Head of caudate nucleus (tissue), 42 donors: ENCODE measurements at regions not wholly inside any gene's neighbourhood (a gene's known extent, or its start where the extent isn't known, plus 50 kb on each side); places are given as distances from the start of the nearest gene placed in this dataset.
"Not testable (repeated sequence)": the region's sequence is repeated elsewhere in the genome, so short reads cannot be mapped to it uniquely, and the experiment has no call there.

Source experiments
- DNase-seq, 42 donors: peaks; one replicate each; pipeline versions ENCODE4 v3.0.0 to v3.0.0-alpha.2; 2020 to 2021; ENCODE audit warnings: mixed read lengths in 7 of 42
- intact Hi-C: fragments of 100-400 bp; cut with DNase I; formaldehyde crosslinking; loops from one replicate; pipeline ENCODE4 v1.15.0; 2022

- no peak for DNase-seq
- intact Hi-C loops, result no loop called here
These were observed 1300.0 kb downstream of the PLA2G4A start for GRCh38 chr1:188128761-188129160.

- no peak for DNase-seq
- intact Hi-C loops, result no loop called here
These were observed 1301.4 kb downstream of the PLA2G4A start for GRCh38 chr1:188129856-188130838.

GRCh38 chr1:188137221-188137620 is 1308.5 kb downstream of the PLA2G4A start:
- no peak for DNase-seq
- intact Hi-C loops, result no loop called here

GRCh38 chr1:188140958-188141357 is 1312.2 kb downstream of the PLA2G4A start:
- intact Hi-C loops, result no loop called here
- DNase-seq, result no peak

- intact Hi-C loops, result no loop called here
- DNase-seq, result no peak
These were observed 1325.4 kb downstream of the PLA2G4A start for GRCh38 chr1:188154196-188154595.

GRCh38 chr1:188154761-188155160 is 1326.0 kb downstream of the PLA2G4A start:
- no peak for DNase-seq
- intact Hi-C loops, result no loop called here

GRCh38 chr1:188155261-188155660 is 1326.5 kb downstream of the PLA2G4A start:
- intact Hi-C loops, result no loop called here
- peak in 2 of 42 donors; percentile 4 to 5 for DNase-seq

- intact Hi-C loops, result no loop called here
- no peak for DNase-seq
These were observed 1335.7 kb downstream of the PLA2G4A start for GRCh38 chr1:188164459-188164858.

GRCh38 chr1:188166654-188167053 is 1337.9 kb downstream of the PLA2G4A start:
- intact Hi-C loops, result no loop called here
- no peak for DNase-seq

- DNase-seq, result no peak
- intact Hi-C loops, result no loop called here
These were observed 1341.2 kb downstream of the PLA2G4A start for GRCh38 chr1:188169971-188170370.

GRCh38 chr1:188170411-188170810 is 1341.7 kb downstream of the PLA2G4A start:
- no peak for DNase-seq
- intact Hi-C loops, result no loop called here

- DNase-seq, result no peak
- intact Hi-C loops, result no loop called here
These were observed 1342.2 kb downstream of the PLA2G4A start for GRCh38 chr1:188170935-188171334.

GRCh38 chr1:188182063-188182462 is 1353.3 kb downstream of the PLA2G4A start:
- intact Hi-C loops, result not testable (repeated sequence)

GRCh38 chr1:188188317-188188716 is 1359.6 kb downstream of the PLA2G4A start:
- intact Hi-C loops, result no loop called here
- DNase-seq, result no peak

More at GRCh38 chr1:188182063-188182462, 1353.3 kb downstream of the PLA2G4A start:
- not testable (repeated sequence) for DNase-seq

GRCh38 chr1:188194916-188195315 is 1366.2 kb downstream of the PLA2G4A start:
- no peak for DNase-seq
- intact Hi-C loops, result no loop called here

- intact Hi-C loops, result no loop called here
- DNase-seq, result no peak
These were observed 1389.5 kb downstream of the PLA2G4A start for GRCh38 chr1:188218289-188218688.

- DNase-seq, result no peak
- intact Hi-C loops, result no loop called here
These were observed 1391.3 kb downstream of the PLA2G4A start for GRCh38 chr1:188220051-188220450.

GRCh38 chr1:188224263-188224662 is 1395.5 kb downstream of the PLA2G4A start:
- intact Hi-C loops, result no loop called here
- no peak for DNase-seq

- intact Hi-C loops, result no loop called here
- no peak for DNase-seq
These were observed 1397.2 kb downstream of the PLA2G4A start for GRCh38 chr1:188225975-188226374.

- intact Hi-C loops, result no loop called here
- DNase-seq, result no peak
These were observed 1399.9 kb downstream of the PLA2G4A start for GRCh38 chr1:188228623-188229022.
